Retinal pigment epithelial cell (primary cell): ENCODE measurements at regions not wholly inside any gene's neighbourhood (a gene's known extent, or its start where the extent isn't known, plus 50 kb on each side); places are given as distances from the start of the nearest gene placed in this dataset.

Source experiments
- DNase-seq: peaks from one replicate; pipeline ENCODE4 v3.0.0-alpha.2; 2010; ENCODE audit warnings: low read depth
- H3K4me3 ChIP-seq: 2 replicates; pipeline ENCODE4 v1.5.1; 2011; ENCODE audit warnings: mild to moderate bottlenecking, low read length, control low read depth, moderate library complexity
- CTCF ChIP-seq: conservative IDR thresholded peaks from 2 replicates; pipeline ENCODE4 v1.5.1; 2011; ENCODE audit warnings: low read depth, low read length, control low read depth, inconsistent platforms

GRCh38 chr18:61658431-61658830 lies 234.4 kb downstream of the RNF152 start:
- no peak for TF ChIP-seq CTCF
- no peak for DNase-seq
- H3K4me3 ChIP-seq, result no peak overlapping the region

- H3K4me3 ChIP-seq, result no peak overlapping the region
- DNase-seq, result no peak
- no peak for TF ChIP-seq CTCF
Observed at GRCh38 chr18:61657066-61657732, 235.6 kb downstream of the RNF152 start.

GRCh38 chr18:61655630-61656029 lies 237.2 kb downstream of the RNF152 start:
- DNase-seq, result no peak
- no peak overlapping the region for H3K4me3 ChIP-seq
- TF ChIP-seq CTCF, result no peak

- no peak for DNase-seq
- no peak overlapping the region for H3K4me3 ChIP-seq
- no peak for TF ChIP-seq CTCF
Observed at GRCh38 chr18:61653823-61654551, 238.8 kb downstream of the RNF152 start.

GRCh38 chr18:61651880-61652268 lies 240.9 kb downstream of the RNF152 start:
- no peak for TF ChIP-seq CTCF
- no peak for DNase-seq
- H3K4me3 ChIP-seq, result no peak overlapping the region

- no peak for TF ChIP-seq CTCF
- DNase-seq, result no peak
Observed at GRCh38 chr18:61651145-61651879, 241.5 kb downstream of the RNF152 start.

More at GRCh38 chr18:61651145-61651879, 241.5 kb downstream of the RNF152 start:
- no peak overlapping the region for H3K4me3 ChIP-seq
